ENCODE measurements at regions not wholly inside any gene's neighbourhood (a gene's known extent, or its start where the extent isn't known, plus 50 kb on each side); places are given as distances from the start of the nearest gene placed in this dataset.
"Not testable (repeated sequence)": the region's sequence is repeated elsewhere in the genome, so short reads cannot be mapped to it uniquely, and the experiment has no call there.

GRCh38 chr5:122209601-122210000 lies 80.3 kb downstream of the ZNF474 start:
- DNase-seq (ENCODE audit: extremely low spot score); POLR2A ChIA-PET; CTCF ChIA-PET: not testable (repeated sequence)

- no peak for DNase-seq (ENCODE audit: extremely low spot score)
Observed at GRCh38 chr5:122218778-122219177, 89.4 kb downstream of the ZNF474 start.

DNA sequence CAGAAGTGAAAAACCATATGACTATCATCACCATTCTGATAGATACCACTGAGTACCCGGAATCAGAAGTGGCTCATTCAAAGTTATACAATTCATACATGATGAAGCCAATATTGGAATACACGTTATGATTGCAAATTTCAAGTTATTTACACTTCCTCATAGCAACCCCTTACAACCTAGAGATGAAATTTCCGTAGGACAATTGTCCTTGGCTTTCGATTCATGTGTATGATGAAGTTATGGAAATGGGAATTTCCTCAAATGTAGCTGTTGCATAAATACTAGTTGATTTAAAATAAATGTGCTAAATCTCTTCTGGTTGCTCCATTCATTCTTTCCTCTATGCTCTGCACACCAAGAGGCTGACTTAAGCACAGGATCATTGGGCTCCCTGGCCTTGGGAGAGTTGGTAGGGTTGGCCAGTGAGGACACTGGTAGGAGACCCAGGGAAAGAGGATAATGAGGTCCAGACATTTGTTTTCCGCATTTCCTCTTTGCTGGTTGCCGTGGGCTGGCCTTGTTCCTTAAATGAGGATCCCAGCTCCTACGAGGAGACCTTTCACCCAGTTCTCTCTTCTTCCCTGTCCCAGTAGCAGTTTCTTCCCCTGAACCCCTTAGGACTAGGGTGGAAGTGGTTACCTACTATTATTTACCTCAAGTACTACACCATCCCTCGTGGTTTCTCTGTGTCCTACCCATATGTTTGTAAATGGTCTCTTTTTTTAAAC lies 90.3 kb downstream of the ZNF474 start:
- TF ChIP-seq TARDBP (IDR thresholded peaks at IDR 0.05): no peak
- no peak for TF ChIP-seq SP1 (IDR thresholded peaks at IDR 0.05)
- no peak for TF ChIP-seq ARNT (IDR thresholded peaks at IDR 0.05)
- no peak for TF ChIP-seq PKNOX1 (IDR thresholded peaks at IDR 0.05)
- no peak for TF ChIP-seq ZNF384 (IDR thresholded peaks at IDR 0.05)
- no peak for TF ChIP-seq BHLHE40 (IDR thresholded peaks at IDR 0.05; ENCODE audit: borderline replicate concordance)
- TF ChIP-seq FOXA1 (IDR thresholded peaks at IDR 0.05): no peak
- no peak for TF ChIP-seq ELF4 (IDR thresholded peaks at IDR 0.05)
- TF ChIP-seq L3MBTL2 (conservative IDR thresholded peaks at IDR 0.05): no peak
- no peak for TF ChIP-seq NFRKB (IDR thresholded peaks at IDR 0.05)
- TF ChIP-seq FOXK2 (IDR thresholded peaks at IDR 0.05): no peak
- TF ChIP-seq CTBP1 (IDR thresholded peaks at IDR 0.05; ENCODE audit: borderline replicate concordance): no peak
- no peak for TF ChIP-seq HDGF (IDR thresholded peaks at IDR 0.05; ENCODE audit: borderline replicate concordance)
- ChIA-PET POLR2A (no interaction called here), CTCF (no interaction called here)
- DNase-seq (ENCODE audit: extremely low spot score): no peak

More at GRCh38 chr5:122218778-122219177, 89.4 kb downstream of the ZNF474 start:
- TF ChIP-seq SP1 (IDR thresholded peaks at IDR 0.05): no peak
- no peak for TF ChIP-seq SUZ12 (IDR thresholded peaks at IDR 0.05)
- no peak for TF ChIP-seq ELF4 (IDR thresholded peaks at IDR 0.05)
- no peak for TF ChIP-seq FOXK2 (IDR thresholded peaks at IDR 0.05)
- TF ChIP-seq L3MBTL2 (conservative IDR thresholded peaks at IDR 0.05): no peak
- POLR2A ChIA-PET: no interaction called here
- CTCF ChIA-PET: no interaction called here

DNA sequence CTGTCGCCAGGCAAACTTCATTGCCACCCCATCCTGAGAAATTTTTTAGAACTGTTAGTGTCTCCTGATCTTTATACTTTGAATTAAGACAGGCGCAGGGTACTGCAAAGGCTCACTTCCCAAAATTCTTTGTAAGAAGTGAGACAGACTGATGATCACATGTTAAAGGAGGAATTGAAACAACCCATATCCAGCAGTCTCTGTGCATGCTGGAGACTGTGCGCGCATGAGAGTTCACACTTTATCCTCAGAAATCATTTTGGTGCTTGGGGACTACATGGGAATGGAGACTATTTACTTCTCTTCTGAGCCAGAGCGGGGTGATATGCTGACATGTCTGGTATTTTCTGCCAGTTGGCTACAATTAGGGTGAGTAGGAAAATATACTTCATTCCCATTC lies 91.2 kb downstream of the ZNF474 start:
- POLR2A ChIA-PET: no interaction called here
- no peak for DNase-seq (ENCODE audit: extremely low spot score)
- CTCF ChIA-PET: no interaction called here
- TF ChIP-seq FOXM1 (IDR thresholded peaks at IDR 0.05; ENCODE audit: borderline replicate concordance): no peak

DNA sequence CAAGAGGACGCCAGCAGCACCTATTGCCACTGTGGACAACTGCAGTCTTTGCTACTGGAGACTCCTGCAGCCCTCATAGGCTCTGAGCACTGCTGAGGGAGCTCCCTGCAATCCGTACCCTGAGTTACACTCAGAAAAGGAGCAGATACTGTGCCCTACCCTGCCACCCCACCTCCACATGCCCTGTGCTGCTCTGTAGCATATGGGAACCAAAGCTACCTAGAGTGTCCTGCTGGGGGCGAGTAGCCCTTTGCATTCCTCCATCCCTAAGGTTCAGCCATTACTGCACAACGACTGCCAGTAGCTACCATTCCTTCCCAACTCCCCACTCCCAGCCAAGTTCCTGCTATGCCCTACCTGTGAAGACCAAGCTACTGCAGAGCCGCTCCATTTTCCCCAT lies 90.2 kb upstream of the SNCAIP start:
- no peak for DNase-seq (ENCODE audit: extremely low spot score)
- TF ChIP-seq HDGF (IDR thresholded peaks at IDR 0.05; ENCODE audit: borderline replicate concordance) (no peak), SP1 (IDR thresholded peaks at IDR 0.05) (no peak), CTBP1 (IDR thresholded peaks at IDR 0.05; ENCODE audit: borderline replicate concordance) (no peak), ELF4 (IDR thresholded peaks at IDR 0.05) (no peak), TARDBP (IDR thresholded peaks at IDR 0.05) (no peak), FOXK2 (IDR thresholded peaks at IDR 0.05) (no peak), BHLHE40 (IDR thresholded peaks at IDR 0.05; ENCODE audit: borderline replicate concordance) (no peak), L3MBTL2 (conservative IDR thresholded peaks at IDR 0.05) (no peak), SUZ12 (IDR thresholded peaks at IDR 0.05) (no peak), ARNT (IDR thresholded peaks at IDR 0.05) (no peak), LEF1 (IDR thresholded peaks at IDR 0.05; ENCODE audit: borderline replicate concordance) (no peak), FOXM1 (IDR thresholded peaks at IDR 0.05; ENCODE audit: borderline replicate concordance) (no peak)
- POLR2A ChIA-PET: no interaction called here
- CTCF ChIA-PET: no interaction called here

DNA sequence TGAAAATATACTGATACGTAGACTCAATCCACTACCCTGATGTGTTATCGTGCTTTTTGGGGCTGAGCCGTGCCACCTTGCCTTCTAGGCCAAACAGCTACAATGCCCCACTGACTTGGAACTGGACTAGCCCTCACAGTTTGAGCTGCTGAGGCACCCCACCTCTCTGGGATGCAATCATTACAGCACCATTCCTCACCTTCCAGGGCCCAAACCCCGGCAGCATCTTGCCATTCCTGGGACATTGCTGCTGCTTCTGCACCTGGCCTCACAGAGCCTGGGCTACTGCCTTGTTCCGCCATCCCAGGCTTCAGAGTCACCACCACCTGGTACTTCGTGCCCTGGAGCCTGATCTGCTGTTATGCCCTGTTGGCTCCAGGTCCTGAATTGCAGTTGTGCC lies 89.5 kb upstream of the SNCAIP start:
- ChIA-PET CTCF (no interaction called here), POLR2A (no interaction called here)
- no peak for DNase-seq (ENCODE audit: extremely low spot score)
- no peak for TF ChIP-seq ARNT (IDR thresholded peaks at IDR 0.05)
- TF ChIP-seq BHLHE40 (IDR thresholded peaks at IDR 0.05; ENCODE audit: borderline replicate concordance): no peak
- no peak for TF ChIP-seq CTBP1 (IDR thresholded peaks at IDR 0.05; ENCODE audit: borderline replicate concordance)
- TF ChIP-seq ELF4 (IDR thresholded peaks at IDR 0.05): no peak
- no peak for TF ChIP-seq ZNF384 (IDR thresholded peaks at IDR 0.05)
- no peak for TF ChIP-seq FOXK2 (IDR thresholded peaks at IDR 0.05)
- no peak for TF ChIP-seq TARDBP (IDR thresholded peaks at IDR 0.05)
- no peak for TF ChIP-seq SP1 (IDR thresholded peaks at IDR 0.05)
- no peak for TF ChIP-seq FOXA1 (IDR thresholded peaks at IDR 0.05)
- TF ChIP-seq HDGF (IDR thresholded peaks at IDR 0.05; ENCODE audit: borderline replicate concordance): no peak
- no peak for TF ChIP-seq FOXM1 (IDR thresholded peaks at IDR 0.05; ENCODE audit: borderline replicate concordance)
- TF ChIP-seq PKNOX1 (IDR thresholded peaks at IDR 0.05): no peak
- no peak for TF ChIP-seq L3MBTL2 (conservative IDR thresholded peaks at IDR 0.05)
- no peak for TF ChIP-seq NFRKB (IDR thresholded peaks at IDR 0.05)
- TF ChIP-seq LEF1 (IDR thresholded peaks at IDR 0.05; ENCODE audit: borderline replicate concordance): no peak

DNA sequence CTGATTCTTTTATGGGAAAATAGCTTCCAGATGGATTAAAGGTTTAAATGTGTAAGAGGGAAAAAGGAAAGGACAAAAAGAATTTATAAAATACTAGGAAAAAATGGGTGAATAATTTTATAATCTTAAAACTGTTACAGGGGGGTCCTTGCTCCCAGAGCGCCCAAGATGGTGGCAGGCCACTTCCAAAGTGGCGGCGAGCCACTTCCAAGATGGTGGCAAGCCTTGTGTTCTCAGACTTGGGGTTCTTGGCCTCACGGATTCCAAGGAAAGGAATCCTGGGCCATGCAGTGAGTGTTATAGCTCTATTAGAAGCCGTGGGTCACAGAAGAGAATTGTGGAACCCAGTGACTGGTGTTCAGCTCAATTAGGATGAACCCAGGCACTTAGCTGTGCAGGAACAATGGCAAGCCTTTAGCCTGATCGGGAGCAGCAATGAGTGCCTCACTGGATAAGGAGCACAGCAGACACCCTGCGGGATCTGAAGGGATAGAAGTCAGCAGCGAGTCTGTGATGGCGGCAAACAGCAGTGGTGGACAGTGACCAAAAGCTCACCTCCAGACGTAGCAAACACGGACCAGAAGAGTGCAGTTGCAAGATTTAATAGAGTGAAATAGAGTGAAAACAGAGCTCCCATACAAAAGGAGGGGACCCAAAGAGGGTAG lies 83.2 kb upstream of the SNCAIP start:
- POLR2A ChIA-PET: no interaction called here

More for the DNA sequence above, 83.2 kb upstream of the SNCAIP start:
- CTCF ChIA-PET: no interaction called here
- no peak for TF ChIP-seq SP1 (IDR thresholded peaks at IDR 0.05)
- no peak for TF ChIP-seq ZNF384 (IDR thresholded peaks at IDR 0.05)
- no peak for TF ChIP-seq ELF4 (IDR thresholded peaks at IDR 0.05)
- TF ChIP-seq BHLHE40 (IDR thresholded peaks at IDR 0.05; ENCODE audit: borderline replicate concordance): no peak
- no peak for TF ChIP-seq CTBP1 (IDR thresholded peaks at IDR 0.05; ENCODE audit: borderline replicate concordance)
- TF ChIP-seq ARNT (IDR thresholded peaks at IDR 0.05): no peak
- TF ChIP-seq FOXM1 (IDR thresholded peaks at IDR 0.05; ENCODE audit: borderline replicate concordance): no peak
- DNase-seq (ENCODE audit: extremely low spot score): no peak

All from HEK293T (cell line).